ENCODE measurements at regions not wholly inside any gene's neighbourhood (a gene's known extent, or its start where the extent isn't known, plus 50 kb on each side); places are given as distances from the start of the nearest gene placed in this dataset.

DNA sequence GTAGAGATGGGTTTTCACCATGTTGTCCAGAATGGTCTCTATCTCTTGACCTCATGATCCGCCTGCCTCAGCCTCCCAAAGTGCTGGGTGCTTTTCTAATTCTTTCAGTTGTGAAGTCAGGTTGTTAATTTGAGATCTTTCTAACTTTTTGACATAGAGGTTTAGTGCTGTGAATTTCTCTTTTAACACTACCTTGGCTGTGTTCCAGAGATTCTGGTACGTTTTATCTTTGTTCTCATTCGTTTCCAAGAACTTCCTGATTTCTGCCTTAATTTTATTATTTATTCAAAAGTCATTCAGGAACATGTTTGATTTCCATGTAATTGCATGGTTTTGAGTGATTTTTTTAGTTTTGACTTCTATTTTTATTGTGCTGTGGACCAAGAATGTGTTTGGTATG lies 63.5 kb upstream of the CCDC54 start:
- DNase-seq (no peak), ATAC-seq (ENCODE audit: low FRiP score in 2 of 2) (no peak)
- WGBS, 2 donors = 43 to 46% methylated on average over 3 of the region's 3 CpGs
- TF ChIP-seq EP300 (IDR thresholded peaks at IDR 0.05) (no peak), POLR2A (IDR thresholded peaks at IDR 0.05) (no peak), POLR2AphosphoS5 (IDR thresholded peaks at IDR 0.05) (no peak)
- TF ChIP-seq, protein P1, sequence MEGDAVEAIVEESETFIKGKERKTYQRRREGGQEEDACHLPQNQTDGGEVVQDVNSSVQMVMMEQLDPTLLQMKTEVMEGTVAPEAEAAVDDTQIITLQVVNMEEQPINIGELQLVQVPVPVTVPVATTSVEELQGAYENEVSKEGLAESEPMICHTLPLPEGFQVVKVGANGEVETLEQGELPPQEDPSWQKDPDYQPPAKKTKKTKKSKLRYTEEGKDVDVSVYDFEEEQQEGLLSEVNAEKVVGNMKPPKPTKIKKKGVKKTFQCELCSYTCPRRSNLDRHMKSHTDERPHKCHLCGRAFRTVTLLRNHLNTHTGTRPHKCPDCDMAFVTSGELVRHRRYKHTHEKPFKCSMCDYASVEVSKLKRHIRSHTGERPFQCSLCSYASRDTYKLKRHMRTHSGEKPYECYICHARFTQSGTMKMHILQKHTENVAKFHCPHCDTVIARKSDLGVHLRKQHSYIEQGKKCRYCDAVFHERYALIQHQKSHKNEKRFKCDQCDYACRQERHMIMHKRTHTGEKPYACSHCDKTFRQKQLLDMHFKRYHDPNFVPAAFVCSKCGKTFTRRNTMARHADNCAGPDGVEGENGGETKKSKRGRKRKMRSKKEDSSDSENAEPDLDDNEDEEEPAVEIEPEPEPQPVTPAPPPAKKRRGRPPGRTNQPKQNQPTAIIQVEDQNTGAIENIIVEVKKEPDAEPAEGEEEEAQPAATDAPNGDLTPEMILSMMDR (IDR thresholded peaks at IDR 0.05) = no peak
- H3K27me3 ChIP-seq = no peaks in the 10 kb centered on the region
- H3K4me3 ChIP-seq = no peak overlapping the region
- H3K4me1 ChIP-seq = no peaks in the 10 kb centered on the region
- H3K9me3 ChIP-seq = no peaks in the 10 kb centered on the region
- no peak overlapping the region for H3K27ac ChIP-seq
- no peaks in the 10 kb centered on the region for H3K36me3 ChIP-seq

DNA sequence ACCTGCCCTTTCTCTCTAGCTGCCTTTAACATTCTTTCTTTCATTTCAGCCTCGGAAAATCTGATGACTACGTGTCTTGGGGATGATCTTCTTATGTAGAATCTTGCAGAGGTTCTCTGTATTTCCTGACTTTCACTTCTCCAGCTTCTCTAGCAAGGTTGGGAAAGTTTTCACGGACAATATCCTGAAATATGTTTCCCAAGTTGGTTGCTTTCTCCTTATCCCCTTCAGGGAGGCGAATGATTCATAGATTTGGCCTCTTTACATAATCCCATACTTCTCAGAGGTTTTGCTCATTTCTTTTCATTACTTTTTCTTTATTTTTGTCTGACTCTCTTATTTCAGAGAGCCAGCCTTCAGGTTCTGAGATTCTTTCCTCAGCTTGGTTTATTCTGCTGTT lies 62.1 kb upstream of the CCDC54 start:
- Histone ChIP-seq H3K27ac (no peak overlapping the region), H3K9me3 (no peaks in the 10 kb centered on the region), H3K36me3 (no peaks in the 10 kb centered on the region), H3K27me3 (no peaks in the 10 kb centered on the region), H3K4me3 (no peak overlapping the region), H3K4me1 (no peaks in the 10 kb centered on the region)
- ATAC-seq (ENCODE audit: low FRiP score in 2 of 2) (no peak), DNase-seq (no peak)
- TF ChIP-seq, protein P1 (IDR thresholded peaks at IDR 0.05) = no peak
- TF ChIP-seq POLR2AphosphoS5 (IDR thresholded peaks at IDR 0.05) (no peak), EP300 (IDR thresholded peaks at IDR 0.05) (no peak)
- WGBS, 2 donors = 85 to 90% methylated on average over 4 of the region's 4 CpGs

DNA sequence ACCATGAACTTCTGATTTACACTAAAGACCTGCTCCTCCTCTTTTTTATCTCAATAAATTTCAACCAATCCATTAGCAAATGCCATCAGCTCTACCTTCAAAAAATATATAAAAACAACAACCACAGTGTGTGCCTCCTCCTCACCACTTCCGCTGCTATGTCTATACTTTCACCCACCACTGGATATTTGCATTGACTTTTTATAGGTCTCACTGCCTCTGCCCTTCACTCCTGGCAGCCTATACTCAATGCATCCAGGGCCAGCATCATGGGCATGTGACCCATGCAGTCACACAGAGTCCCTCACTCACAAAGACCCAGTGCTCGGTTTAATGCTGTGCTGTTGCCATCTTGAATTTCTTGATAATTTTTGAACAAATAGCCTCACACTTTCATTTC lies 53.5 kb upstream of the CCDC54 start:
- DNase-seq = no peak
- 89 to 92% methylated on average over 2 of the region's 2 CpGs for WGBS, 2 donors

DNA sequence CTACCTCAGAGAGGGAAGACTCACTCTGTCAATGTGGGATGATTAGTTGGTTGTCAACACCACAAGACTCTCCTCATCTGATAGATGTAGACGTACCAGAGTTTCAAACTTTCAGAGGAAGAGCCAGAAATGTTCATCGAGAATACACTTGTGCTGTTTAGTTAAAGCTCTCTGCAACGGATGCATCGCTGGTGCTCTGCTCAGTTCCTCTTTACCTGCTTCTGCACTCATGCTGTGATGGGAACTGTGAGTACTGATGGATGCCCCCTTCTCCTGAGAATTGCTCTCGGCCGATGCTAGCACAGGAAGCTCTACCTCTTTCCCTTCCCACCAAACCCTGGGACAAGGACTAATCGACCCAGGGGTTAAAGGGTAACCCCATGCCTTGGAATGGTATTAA lies 51.8 kb upstream of the CCDC54 start:
- ATAC-seq (ENCODE audit: low FRiP score in 2 of 2) (no peak), DNase-seq (no peak)
- Histone ChIP-seq H3K27me3 (no peaks in the 10 kb centered on the region), H3K9me3 (no peaks in the 10 kb centered on the region), H3K4me1 (no peaks in the 10 kb centered on the region), H3K27ac (no peak overlapping the region), H3K4me3 (no peak overlapping the region), H3K36me3 (no peaks in the 10 kb centered on the region)
- WGBS, 2 donors = 77 to 85% methylated on average over 7 of the region's 7 CpGs
- TF ChIP-seq EP300 (IDR thresholded peaks at IDR 0.05) = no peak
- TF ChIP-seq POLR2AphosphoS5 (IDR thresholded peaks at IDR 0.05) = no peak
- TF ChIP-seq, protein P1 (IDR thresholded peaks at IDR 0.05) = no peak
- no peak for TF ChIP-seq POLR2A (IDR thresholded peaks at IDR 0.05)

More for the DNA sequence above, 53.5 kb upstream of the CCDC54 start:
- Histone ChIP-seq H3K36me3 (no peaks in the 10 kb centered on the region), H3K4me3 (no peak overlapping the region), H3K27me3 (no peaks in the 10 kb centered on the region), H3K4me1 (no peaks in the 10 kb centered on the region), H3K27ac (no peak overlapping the region), H3K9me3 (no peaks in the 10 kb centered on the region)
- no peak for TF ChIP-seq EP300 (IDR thresholded peaks at IDR 0.05)
- no peak for TF ChIP-seq POLR2AphosphoS5 (IDR thresholded peaks at IDR 0.05)
- no peak for ATAC-seq (ENCODE audit: low FRiP score in 2 of 2)

Small RNA genes in the stretch of these regions (small RNA-seq; reads per million reads assigned to genes)
- gene MTCO1P35 (0 reads per million in 4 donors), gene MTND6P6 (0 reads per million in 4 donors), gene RF00019 (0 reads per million in 4 donors), gene RNU6-1308P (0 reads per million in 4 donors)

Measured in upper lobe of left lung (tissue), 6 donors.